ENCODE measurements at regions not wholly inside any gene's neighbourhood (a gene's known extent, or its start where the extent isn't known, plus 50 kb on each side); places are given as distances from the start of the nearest gene placed in this dataset.

GRCh38 chr4:19382993-19383756 is 868.5 kb upstream of the SLIT2 start:
- TF ChIP-seq CTCF (IDR thresholded peaks at IDR 0.05) (no peak), SIN3A (IDR thresholded peaks at IDR 0.05; ENCODE audit: borderline replicate concordance, low read depth, low read length) (no peak), GABPA (IDR thresholded peaks at IDR 0.05; ENCODE audit: low read depth) (no peak), EP300 (IDR thresholded peaks at IDR 0.05; ENCODE audit: borderline replicate concordance in 1 of 2, low read depth in 1 of 2, low read length in 1 of 2) (no peak), POLR2AphosphoS5 (IDR thresholded peaks at IDR 0.05; ENCODE audit: low read depth, low read length) (no peak), SMC3 (IDR thresholded peaks at IDR 0.05; ENCODE audit: low read depth, low read length) (no peak), YY1 (IDR thresholded peaks at IDR 0.05; ENCODE audit: low read depth) (no peak), RXRA (IDR thresholded peaks at IDR 0.05; ENCODE audit: borderline replicate concordance, low read depth) (no peak), EZH2phosphoT487 (IDR thresholded peaks at IDR 0.05; ENCODE audit: borderline replicate concordance, low read depth) (no peak)

Data from SK-N-SH (cell line).